ENCODE measurements at regions not wholly inside any gene's neighbourhood (a gene's known extent, or its start where the extent isn't known, plus 50 kb on each side); places are given as distances from the start of the nearest gene placed in this dataset.

GRCh38 chr14:38485026-38485425 lies 229.1 kb upstream of the CLEC14A start:
- no peak for TF ChIP-seq CTCF (IDR thresholded peaks at IDR 0.05)
- TF ChIP-seq EZH2 (IDR thresholded peaks at IDR 0.05) = no peak

Data from neural progenitor cell (in vitro differentiated cells).